ENCODE measurements at regions not wholly inside any gene's neighbourhood (a gene's known extent, or its start where the extent isn't known, plus 50 kb on each side); places are given as distances from the start of the nearest gene placed in this dataset.

- no peak for TF ChIP-seq CTCF (IDR thresholded peaks at IDR 0.05)
- TF ChIP-seq POLR2A (IDR thresholded peaks at IDR 0.05), result no peak
These were observed 86.8 kb upstream of the HIF1A start for GRCh38 chr14:61608245-61609165.

All from esophagus squamous epithelium (tissue), 4 donors.